GM19023 (cell line): ENCODE measurements at regions not wholly inside any gene's neighbourhood (a gene's known extent, or its start where the extent isn't known, plus 50 kb on each side); places are given as distances from the start of the nearest gene placed in this dataset.
"Not testable (repeated sequence)": the region's sequence is repeated elsewhere in the genome, so short reads cannot be mapped to it uniquely, and the experiment has no call there.

Experiments
- ATAC-seq: cut with Tn5 transposase; IDR thresholded peaks from one replicate; pipeline ENCODE4 v1.9.1; 2021; ENCODE audit warnings: mild to moderate bottlenecking, moderate library complexity; ENCODE audit not compliant: unreplicated experiment

DNA sequence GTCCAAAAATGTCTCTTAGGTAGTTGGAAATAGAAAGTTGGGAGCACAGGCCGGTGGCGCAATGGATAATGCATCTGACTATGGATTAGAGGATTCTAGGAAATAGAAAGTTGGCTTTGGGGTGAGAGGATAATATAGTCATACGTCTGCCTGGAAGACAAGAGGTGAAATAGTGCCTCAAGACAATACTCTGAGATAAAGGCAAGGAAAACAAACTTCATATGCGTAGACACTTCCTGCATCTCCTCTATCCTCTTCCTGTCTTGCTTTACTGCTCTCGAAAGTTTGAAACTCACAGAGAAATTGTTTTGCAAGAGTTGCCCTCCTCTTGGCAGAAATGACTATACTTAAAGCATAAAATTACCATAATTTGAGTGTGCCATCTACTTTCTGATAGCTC is 153.2 kb upstream of the FBXL7 start:
- ATAC-seq: no peak

GRCh38 chr5:15344954-15345353 is 155.0 kb upstream of the FBXL7 start:
- no peak for ATAC-seq

GRCh38 chr5:15338546-15338945 is 161.4 kb upstream of the FBXL7 start:
- no peak for ATAC-seq

DNA sequence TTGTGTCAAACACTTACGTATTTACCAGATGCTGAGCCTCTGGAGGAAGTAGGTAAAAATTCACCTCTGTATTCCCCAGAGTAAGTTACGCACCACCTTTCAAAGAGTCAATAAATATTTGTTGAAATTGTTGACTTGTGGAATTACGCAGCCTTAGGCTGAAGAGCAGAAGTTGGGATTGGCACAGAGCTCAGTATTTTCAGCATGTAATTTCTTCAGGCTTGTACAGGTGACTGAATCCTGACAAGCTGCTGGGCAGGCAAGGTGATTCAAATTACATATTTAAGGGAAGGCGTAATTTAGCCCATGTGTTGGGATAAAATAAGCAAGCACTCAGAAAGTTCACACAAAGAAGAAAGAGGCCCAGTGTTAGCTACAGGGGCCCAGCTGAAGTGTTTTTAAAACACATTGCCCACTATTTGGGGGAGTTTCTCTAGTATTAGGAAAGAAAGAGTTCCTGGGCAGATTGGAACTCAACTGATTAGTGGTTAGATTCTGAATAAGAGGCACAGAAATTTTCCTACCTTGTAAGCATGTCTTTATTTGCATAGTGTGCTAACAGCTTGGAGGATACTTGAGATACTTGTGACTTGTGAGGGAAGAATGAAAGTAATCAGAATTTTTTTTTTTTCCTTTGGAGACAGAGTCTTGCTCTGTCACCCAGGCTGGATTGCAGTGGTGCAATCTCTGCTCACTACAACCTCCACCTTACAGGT is 165.3 kb upstream of the FBXL7 start:
- ATAC-seq: no peak

GRCh38 chr5:15333091-15333490 is 166.9 kb upstream of the FBXL7 start:
- no peak for ATAC-seq

DNA sequence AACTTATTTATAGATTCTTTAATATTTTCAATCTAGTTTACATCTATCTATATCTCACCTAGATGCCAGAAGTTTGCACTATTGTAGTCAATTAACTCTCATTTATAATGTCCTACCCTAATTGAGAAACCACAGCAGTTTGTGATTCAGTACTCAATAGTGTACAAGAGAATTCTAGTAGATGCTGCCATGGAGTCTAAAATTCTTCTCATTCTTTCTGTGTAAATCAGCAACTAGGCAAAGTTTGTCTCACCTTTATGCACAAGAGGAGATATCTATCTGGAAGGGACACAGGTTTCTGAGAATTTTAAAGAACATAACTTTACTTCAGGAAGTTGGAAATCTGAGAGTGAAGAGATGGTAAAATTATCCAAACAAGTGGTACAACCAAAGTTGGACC is 173.0 kb upstream of the FBXL7 start:
- no peak for ATAC-seq

GRCh38 chr5:15326471-15326870 is 173.5 kb upstream of the FBXL7 start:
- no peak for ATAC-seq

- no peak for ATAC-seq
Measured at GRCh38 chr5:15322421-15322820, 177.6 kb upstream of the FBXL7 start.

DNA sequence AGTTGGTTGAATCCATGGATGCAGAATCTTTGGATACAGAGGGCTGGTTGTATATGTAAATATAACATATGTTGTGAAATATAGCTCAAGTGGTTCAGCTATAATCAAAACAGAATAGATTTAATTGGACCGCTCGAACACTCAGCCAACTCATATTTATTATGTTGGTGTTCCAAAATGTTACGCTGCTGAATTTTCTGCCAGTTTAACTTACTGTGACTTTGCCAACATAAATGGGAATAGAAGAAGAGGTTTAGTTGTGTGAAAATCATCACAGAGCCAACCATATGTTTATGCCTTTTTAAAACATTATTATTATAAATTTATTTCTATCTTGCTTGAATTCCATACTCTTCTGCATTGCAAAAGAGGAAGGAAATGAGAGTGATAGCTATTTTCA is 178.2 kb upstream of the FBXL7 start:
- ATAC-seq: no peak

- no peak for ATAC-seq
Measured at GRCh38 chr5:15320871-15321270, 179.1 kb upstream of the FBXL7 start.

DNA sequence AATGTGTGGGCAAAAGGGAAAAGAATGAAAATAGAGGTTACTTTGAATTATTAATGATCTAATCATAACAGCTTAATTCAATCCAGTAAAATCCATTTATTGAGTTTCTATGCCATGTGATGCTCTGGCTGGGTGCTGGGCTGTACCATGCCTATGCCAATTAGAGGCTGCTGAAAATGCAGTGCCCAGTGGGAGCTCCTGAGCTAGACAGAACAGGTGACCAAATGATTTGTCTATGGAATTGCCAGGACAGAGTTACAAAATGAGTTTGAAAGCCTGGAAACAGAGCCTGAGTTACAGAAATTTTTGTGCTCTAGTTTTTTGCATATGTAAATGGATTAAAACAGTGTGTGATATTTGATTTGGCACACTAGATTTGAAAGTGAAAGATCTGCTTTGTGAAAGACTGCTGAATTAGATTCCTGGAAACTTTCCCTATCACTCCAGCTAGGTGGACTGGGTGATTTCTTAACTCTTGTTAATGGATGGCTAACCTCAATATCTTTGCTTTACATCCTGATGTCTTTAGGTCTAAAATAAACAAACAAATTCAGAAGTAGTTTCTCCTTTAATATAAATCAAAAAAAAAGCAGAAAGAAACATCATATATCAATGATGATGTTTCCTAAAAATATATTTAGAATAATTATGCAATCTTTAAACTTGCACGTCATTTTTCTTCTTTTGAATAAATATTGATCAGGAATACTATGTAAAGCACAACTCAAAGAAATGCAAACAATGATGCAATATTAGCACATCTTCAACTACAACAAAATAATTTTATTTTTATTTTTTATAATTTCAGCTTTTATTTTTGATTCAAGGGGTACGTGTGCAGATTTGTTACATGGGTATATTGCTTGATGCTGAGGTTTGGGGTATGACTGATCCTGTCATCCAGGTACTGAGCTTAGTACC is 194.8 kb upstream of the FBXL7 start:
- ATAC-seq: no peak

DNA sequence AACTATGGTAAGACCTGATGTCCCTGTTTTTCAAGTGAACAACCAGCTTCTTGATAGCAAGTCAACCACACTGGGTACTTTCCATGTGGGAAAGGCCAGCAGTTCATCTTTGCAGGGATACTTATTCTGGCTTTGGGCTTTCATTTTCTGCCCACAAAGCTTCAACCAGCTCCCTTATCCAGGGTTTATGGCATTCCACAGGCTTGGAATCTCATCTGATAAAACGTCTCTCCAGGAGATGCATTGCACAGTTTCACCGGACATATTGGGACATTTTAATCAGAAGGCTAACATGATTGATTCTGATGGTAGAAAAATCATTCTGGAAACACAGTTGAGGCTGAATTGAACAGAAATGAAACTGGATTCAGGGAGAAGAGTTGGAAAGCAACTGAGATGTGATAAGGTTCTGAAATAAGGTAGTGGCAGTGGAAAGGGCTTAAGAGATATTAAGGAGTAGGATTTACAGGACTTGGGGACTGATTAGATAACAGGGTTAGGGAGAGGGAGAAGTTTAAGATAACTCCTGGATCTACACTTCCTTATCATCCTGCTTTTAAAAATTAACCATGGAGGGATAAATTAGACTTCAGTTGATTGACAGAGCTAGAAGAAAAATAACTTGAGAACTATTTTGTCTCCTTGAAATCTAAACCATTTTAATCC is 195.8 kb upstream of the FBXL7 start:
- ATAC-seq: no peak

DNA sequence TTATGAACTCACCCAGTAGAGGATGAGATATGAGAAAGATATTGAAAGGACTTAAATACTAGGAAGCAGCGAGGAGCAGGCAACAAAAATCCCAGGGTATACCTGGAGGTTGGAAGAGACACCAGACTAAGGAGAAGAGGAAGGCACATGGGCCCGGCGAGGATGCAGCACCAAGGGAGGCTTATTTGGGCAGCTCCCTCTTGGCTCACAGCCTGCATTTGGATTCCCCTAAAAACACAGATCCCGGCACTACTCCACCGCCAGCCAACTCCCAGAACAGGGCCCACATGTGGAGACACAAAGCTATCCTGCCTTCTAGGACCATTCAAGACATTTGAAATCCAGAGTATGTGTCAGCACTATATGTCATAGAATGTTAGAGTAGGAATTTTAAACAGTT is 199.8 kb upstream of the FBXL7 start:
- no peak for ATAC-seq

DNA sequence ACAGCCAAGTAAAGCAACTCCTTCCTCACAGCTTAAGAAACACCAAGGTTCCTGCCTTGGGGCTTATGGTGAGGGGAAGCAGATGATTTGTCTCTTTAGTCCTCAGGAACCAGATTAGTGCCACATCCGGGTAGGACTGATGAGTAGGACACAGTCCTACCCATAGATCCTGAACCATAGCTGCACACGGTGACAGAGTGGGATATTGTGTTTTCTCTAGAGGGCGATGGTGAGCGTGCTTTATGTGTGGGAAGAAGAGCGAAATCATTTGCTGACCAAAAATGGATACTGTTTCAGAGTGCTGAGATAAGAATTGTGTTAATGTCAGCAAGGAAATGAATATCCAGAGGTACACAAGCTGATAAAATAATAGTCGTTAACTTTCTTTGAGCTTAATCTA is 209.0 kb upstream of the FBXL7 start:
- no peak for ATAC-seq

DNA sequence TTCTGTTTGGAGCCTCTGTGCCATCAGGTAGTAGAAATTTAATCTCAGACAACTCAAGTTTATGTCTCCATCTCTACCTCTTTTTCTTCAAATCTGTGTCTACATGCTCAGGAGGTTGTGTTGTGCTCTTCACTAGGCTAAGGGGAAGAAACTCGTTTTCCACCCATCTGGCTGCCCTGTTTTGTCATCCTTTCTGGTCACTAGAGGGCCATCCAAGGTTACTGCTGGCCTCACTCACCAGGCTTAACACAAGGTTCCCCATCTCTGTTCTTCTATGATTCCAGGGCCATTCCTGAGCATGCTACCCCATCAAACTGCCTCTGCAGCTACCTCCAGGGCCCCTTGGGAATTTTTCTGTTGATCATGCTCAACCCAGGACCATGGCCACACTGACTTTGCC is 213.3 kb upstream of the FBXL7 start:
- no peak for ATAC-seq

DNA sequence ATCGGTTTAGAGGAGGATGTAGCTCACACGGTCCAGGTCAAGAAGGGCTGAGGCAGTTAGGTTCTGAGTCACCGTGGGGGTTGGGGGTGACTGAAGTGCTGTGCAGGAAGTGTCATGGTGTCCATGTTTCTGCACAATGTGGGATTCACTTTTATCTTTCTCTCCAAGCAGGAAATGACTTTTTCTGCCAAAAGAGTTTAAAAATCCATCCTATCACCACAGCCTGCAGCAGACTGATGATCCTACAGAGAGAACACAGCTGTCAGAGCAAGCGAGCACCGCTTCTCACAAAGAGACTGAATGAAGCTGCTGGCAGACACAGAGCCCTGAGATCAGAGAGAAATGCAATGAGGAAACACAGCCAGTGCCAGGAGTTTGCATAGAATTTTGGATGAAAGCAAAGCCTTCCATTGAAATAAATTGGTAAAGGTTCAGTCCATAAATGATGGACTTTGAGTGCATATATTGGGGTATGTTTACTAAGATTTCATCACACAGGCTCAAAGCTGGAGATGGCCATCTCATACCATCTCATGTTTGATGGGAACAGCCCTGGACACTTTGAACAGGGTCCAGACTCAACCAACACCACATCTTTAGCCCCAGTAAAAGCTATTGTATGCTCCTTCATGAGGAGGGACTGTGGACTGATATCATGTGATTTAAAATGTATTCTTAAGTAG is 213.9 kb upstream of the FBXL7 start:
- ATAC-seq: no peak

- ATAC-seq: no peak
Measured at GRCh38 chr5:15284706-15285105, 215.3 kb upstream of the FBXL7 start.

DNA sequence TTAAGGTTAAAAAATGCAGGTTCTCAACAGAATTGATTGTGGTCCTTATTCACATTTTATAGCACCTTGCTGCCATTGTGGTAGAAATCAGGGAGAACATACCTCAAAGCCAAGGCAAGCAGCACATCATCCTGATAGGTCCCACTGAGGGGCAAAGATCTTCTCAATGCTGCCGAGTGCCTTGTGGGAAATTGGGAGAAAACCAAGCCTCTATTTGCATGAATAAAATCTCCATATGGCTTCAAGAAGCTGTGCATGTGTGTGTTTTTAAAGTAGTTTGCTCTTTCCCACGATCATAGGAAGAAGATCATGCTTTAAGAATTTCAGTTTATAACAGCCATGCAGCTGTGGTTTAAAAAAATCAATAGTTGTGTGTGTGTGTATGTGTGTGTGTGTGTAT is 216.9 kb upstream of the FBXL7 start:
- no peak for ATAC-seq

GRCh38 chr5:15282611-15283010 is 217.4 kb upstream of the FBXL7 start:
- no peak for ATAC-seq

GRCh38 chr5:15271596-15271995 is 228.4 kb upstream of the FBXL7 start:
- not testable (repeated sequence) for ATAC-seq

- ATAC-seq: no peak
Measured at GRCh38 chr5:15267966-15268365, 232.0 kb upstream of the FBXL7 start.
